OCI-LY1 (cell line): ENCODE measurements at regions not wholly inside any gene's neighbourhood (a gene's known extent, or its start where the extent isn't known, plus 50 kb on each side); places are given as distances from the start of the nearest gene placed in this dataset.
"Not testable (repeated sequence)": the region's sequence is repeated elsewhere in the genome, so short reads cannot be mapped to it uniquely, and the experiment has no call there.

ENCODE experiments used
- H2AFZ ChIP-seq: fragments of 200-600 bp; sonication (generic), shearing (Covaris generic); 2 replicates; pipeline ENCODE4 v1.6.0; 2014; ENCODE audit warnings: antibody characterized with exemption, mild to moderate bottlenecking, low read length
- H3F3A ChIP-seq: fragments of 200-600 bp; sonication (generic), shearing (Covaris generic); 2 replicates; pipeline ENCODE4 v1.6.0; 2014; ENCODE audit warnings: mild to moderate bottlenecking, antibody characterized with exemption, low read length, moderate library complexity; ENCODE audit not compliant: insufficient read depth
- H3K27ac ChIP-seq: fragments of 200-600 bp; sonication (generic); 2 replicates; pipeline ENCODE4 v1.5.1; 2014; ENCODE audit warnings: low read length, mixed run types, mild to moderate bottlenecking, low read depth; ENCODE audit not compliant: poor library complexity, severe bottlenecking
- H3K27me3 ChIP-seq: fragments of 200-600 bp; sonication (generic); 2 replicates; pipeline ENCODE4 v1.6.0; 2014; ENCODE audit warnings: antibody characterized with exemption, mild to moderate bottlenecking, low read length, moderate library complexity; ENCODE audit not compliant: insufficient read depth
- H3K36me3 ChIP-seq: fragments of 200-600 bp; sonication (generic); 2 replicates; pipeline ENCODE4 v1.6.1; 2014; ENCODE audit warnings: mild to moderate bottlenecking, antibody characterized with exemption, low read length, moderate library complexity, mixed read lengths; ENCODE audit not compliant: insufficient read depth
- H3K4me1 ChIP-seq: fragments of 200-600 bp; sonication (generic); 2 replicates; pipeline ENCODE4 v1.5.1; 2014; ENCODE audit warnings: mild to moderate bottlenecking, low read length, moderate library complexity; ENCODE audit not compliant: insufficient read depth, severe bottlenecking
- H3K4me2 ChIP-seq: fragments of 200-600 bp; sonication (generic), shearing (Covaris generic); 2 replicates; pipeline ENCODE4 v1.6.1; 2014; ENCODE audit warnings: low read length
- H3K4me3 ChIP-seq: fragments of 200-600 bp; sonication (generic); 2 replicates; pipeline ENCODE4 v1.5.1; 2014; ENCODE audit warnings: low read length, low read depth, mild to moderate bottlenecking, mixed read lengths; ENCODE audit not compliant: poor library complexity, severe bottlenecking
- H3K79me2 ChIP-seq: fragments of 200-600 bp; shearing (Covaris generic); 2 replicates; pipeline ENCODE4 v1.6.1; 2016; ENCODE audit warnings: mixed run types, low read length, mixed read lengths; ENCODE audit not compliant: insufficient read depth
- H3K9ac ChIP-seq: fragments of 200-600 bp; sonication (generic), shearing (Covaris generic); 2 replicates; pipeline ENCODE4 v1.6.1; 2014; ENCODE audit warnings: mild to moderate bottlenecking, low read length, mixed read lengths
- H3K9me2 ChIP-seq: fragments of 200-600 bp; sonication (generic), shearing (Covaris generic); 2 replicates; pipeline ENCODE4 v1.6.1; 2014; ENCODE audit warnings: low read depth, mild to moderate bottlenecking, low read length, mixed read lengths
- H3K9me3 ChIP-seq: fragments of 200-600 bp; shearing (Covaris generic); 2 replicates; pipeline ENCODE4 v1.6.1; 2014; ENCODE audit warnings: low read length, mixed read lengths
- H4K20me1 ChIP-seq: fragments of 200-600 bp; sonication (generic), shearing (Covaris generic); 2 replicates; pipeline ENCODE4 v1.6.0; 2016; ENCODE audit warnings: mild to moderate bottlenecking, low read length; ENCODE audit not compliant: insufficient read depth
- EZH2 ChIP-seq: fragments of 200-600 bp; sonication (generic), shearing (Covaris generic); IDR thresholded peaks from 2 replicates; pipeline ENCODE4 v1.8.0; 2017; ENCODE audit warnings: borderline replicate concordance, mixed run types, mild to moderate bottlenecking, antibody characterized with exemption, low read length, moderate library complexity, mixed read lengths
- TF ChIP-seq, protein P1 (sequence below): fragments of 200-600 bp; sonication (generic), shearing (Covaris generic); IDR thresholded peaks from 2 replicates; pipeline ENCODE4 v1.5.1; 2017; ENCODE audit warnings: mild to moderate bottlenecking, antibody characterized with exemption, low read length, moderate library complexity, mixed read lengths

DNA sequence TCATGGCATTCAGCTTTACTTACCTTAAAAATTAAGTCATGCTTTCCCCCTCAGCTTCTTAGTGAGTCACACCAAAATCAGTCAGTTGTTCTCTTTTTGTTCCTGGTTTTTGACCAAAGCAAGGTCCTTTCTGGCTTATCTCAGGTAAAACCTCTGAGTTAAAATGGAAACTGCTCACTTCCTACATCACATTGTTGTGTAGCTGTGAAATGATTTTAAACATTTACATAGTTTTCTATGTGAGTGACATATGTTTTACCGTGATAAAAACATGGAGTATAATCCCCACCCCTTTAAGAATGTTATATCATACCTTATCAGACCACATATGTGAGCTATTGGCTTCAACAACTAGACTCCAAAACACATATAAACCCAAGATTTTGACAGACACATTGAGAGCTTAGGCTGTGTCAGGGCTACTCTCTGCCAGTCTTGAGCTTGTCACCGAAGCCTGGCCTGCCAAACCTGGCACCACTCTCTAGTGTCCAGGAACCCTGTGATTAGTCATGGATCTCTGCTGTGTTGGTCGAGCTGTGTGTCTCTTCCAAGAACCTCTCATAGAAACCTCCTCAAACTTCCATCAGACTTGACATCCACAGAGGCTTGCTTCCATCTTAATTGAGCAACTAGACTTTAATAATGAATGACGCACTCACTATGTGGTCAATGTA, 113.7 kb upstream of the FOXN2 start:
- Histone ChIP-seq H3K9me2 (no peaks in the 10 kb centered on the region), H3K4me3 (no peak overlapping the region), H4K20me1 (no peaks in the 10 kb centered on the region), H3K79me2 (no peaks in the 10 kb centered on the region), H3K4me2 (no peak overlapping the region), H3K27me3 (no peaks in the 10 kb centered on the region), H3K9me3 (no peaks in the 10 kb centered on the region), H3K9ac (no peak overlapping the region), H2AFZ (no peak overlapping the region), H3F3A (no peaks in the 10 kb centered on the region), H3K4me1 (no peaks in the 10 kb centered on the region), H3K36me3 (no peaks in the 10 kb centered on the region), H3K27ac (no peak overlapping the region)
- TF ChIP-seq, protein P1, sequence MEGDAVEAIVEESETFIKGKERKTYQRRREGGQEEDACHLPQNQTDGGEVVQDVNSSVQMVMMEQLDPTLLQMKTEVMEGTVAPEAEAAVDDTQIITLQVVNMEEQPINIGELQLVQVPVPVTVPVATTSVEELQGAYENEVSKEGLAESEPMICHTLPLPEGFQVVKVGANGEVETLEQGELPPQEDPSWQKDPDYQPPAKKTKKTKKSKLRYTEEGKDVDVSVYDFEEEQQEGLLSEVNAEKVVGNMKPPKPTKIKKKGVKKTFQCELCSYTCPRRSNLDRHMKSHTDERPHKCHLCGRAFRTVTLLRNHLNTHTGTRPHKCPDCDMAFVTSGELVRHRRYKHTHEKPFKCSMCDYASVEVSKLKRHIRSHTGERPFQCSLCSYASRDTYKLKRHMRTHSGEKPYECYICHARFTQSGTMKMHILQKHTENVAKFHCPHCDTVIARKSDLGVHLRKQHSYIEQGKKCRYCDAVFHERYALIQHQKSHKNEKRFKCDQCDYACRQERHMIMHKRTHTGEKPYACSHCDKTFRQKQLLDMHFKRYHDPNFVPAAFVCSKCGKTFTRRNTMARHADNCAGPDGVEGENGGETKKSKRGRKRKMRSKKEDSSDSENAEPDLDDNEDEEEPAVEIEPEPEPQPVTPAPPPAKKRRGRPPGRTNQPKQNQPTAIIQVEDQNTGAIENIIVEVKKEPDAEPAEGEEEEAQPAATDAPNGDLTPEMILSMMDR: no peak
- no peak for TF ChIP-seq EZH2

DNA sequence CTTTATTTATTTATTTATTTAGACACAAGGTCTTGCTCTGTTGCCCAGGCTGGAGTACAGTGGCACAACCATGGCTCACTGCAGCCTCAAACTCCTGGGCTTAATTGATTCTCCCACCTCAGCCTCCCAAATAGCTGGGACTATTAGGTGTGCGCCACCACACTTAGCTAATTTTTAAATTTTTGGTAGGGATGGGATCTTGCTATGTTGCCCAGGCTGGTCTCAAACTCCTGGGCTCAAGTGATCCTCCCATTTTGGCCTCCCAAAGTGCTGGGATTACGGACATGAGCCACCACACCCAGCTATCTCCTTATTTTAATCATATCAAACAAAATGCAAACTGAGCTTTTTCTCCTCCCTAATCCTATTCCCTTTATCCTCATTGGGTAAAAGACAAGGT, 113.0 kb upstream of the FOXN2 start:
- H3K27ac ChIP-seq, H2AFZ ChIP-seq, H3K4me3 ChIP-seq, H3K9me2 ChIP-seq, H4K20me1 ChIP-seq, H3F3A ChIP-seq, H3K27me3 ChIP-seq, H3K36me3 ChIP-seq, H3K9ac ChIP-seq, H3K9me3 ChIP-seq, H3K4me1 ChIP-seq, H3K79me2 ChIP-seq, H3K4me2 ChIP-seq: not testable (repeated sequence)

DNA sequence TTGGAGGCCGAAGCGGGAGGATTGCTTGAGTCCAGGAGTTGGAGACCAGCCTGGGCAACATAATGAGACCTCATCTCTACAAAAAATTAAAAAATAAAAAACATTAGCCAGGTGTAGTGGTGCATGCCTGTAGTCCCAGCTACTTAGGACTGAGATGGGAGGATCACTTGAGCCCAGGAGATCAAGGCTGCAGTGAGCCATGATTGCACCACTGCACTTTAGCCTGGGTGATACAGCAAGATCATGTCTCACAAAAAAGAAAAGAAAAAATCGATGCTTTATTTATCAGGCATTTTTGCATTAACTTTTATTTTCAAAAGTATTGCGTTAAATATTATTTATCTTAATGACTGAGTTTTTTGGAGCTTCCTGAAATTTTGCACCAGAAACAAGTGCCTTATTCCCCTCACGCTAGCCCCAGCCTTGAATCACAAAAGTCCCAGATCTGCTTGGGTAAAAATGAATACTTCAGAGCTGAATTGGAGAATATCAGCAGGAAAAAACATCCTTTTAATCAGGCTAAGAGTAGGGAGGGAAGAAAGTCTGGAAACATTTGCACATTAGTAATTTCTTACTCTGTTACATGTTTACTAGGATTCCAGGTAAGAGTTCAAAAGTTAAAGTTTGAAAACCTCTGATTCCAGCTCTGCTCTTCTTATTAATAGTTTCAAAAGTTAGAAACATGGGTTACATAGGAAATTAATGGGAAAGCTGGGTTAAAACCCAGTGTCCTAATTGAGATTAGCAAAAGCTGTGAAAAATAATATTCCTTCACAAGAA, 111.4 kb upstream of the FOXN2 start:
- no peak overlapping the region for H3K27ac ChIP-seq
- H3K4me2 ChIP-seq: no peak overlapping the region
- no peaks in the 10 kb centered on the region for H3K79me2 ChIP-seq
- no peaks in the 10 kb centered on the region for H3K9me2 ChIP-seq
- no peaks in the 10 kb centered on the region for H3K27me3 ChIP-seq
- no peaks in the 10 kb centered on the region for H3K9me3 ChIP-seq
- H3K9ac ChIP-seq: no peak overlapping the region
- no peaks in the 10 kb centered on the region for H3K36me3 ChIP-seq
- H3K4me3 ChIP-seq: no peak overlapping the region
- no peaks in the 10 kb centered on the region for H3K4me1 ChIP-seq
- TF ChIP-seq EZH2: no peak
- H3F3A ChIP-seq: no peaks in the 10 kb centered on the region
- H4K20me1 ChIP-seq: no peaks in the 10 kb centered on the region
- H2AFZ ChIP-seq: no peak overlapping the region

DNA sequence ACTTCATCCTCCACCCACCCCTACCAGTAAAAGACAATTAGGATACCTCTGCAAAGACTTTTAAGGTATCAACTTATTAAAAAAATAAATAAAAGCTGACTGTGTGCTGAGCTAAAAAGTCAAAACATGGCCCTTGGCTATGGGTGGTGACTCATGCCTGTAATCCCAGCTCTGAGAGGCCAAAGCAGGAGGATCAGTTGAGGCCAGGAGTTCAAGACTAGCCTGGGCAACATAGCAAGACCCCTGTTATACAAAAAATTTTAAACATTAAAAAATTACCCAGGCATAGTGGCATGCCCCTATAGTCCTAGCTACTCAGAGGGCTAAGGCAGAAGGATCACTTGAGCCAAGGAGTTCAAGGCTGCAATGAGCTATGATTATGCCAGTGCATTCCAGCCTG, 110.8 kb upstream of the FOXN2 start:
- Histone ChIP-seq H3K9me3 (no peaks in the 10 kb centered on the region), H3K9me2 (no peaks in the 10 kb centered on the region), H3K4me3 (no peak overlapping the region), H2AFZ (no peak overlapping the region), H3K27ac (no peak overlapping the region), H3K79me2 (no peaks in the 10 kb centered on the region), H3K4me1 (no peaks in the 10 kb centered on the region), H4K20me1 (no peaks in the 10 kb centered on the region), H3F3A (no peaks in the 10 kb centered on the region), H3K27me3 (no peaks in the 10 kb centered on the region), H3K4me2 (no peak overlapping the region), H3K36me3 (no peaks in the 10 kb centered on the region), H3K9ac (no peak overlapping the region)
- TF ChIP-seq, protein P1: no peak
- no peak for TF ChIP-seq EZH2
